SK-N-SH treated with all-trans-retinoic acid at 6 μM for 48 hours (cell line): ENCODE measurements at regions not wholly inside any gene's neighbourhood (a gene's known extent, or its start where the extent isn't known, plus 50 kb on each side); places are given as distances from the start of the nearest gene placed in this dataset.

ENCODE experiments used
- BACH2 ChIP-seq: fragments of 250-450 bp; sonication (Bioruptor Pico); IDR thresholded peaks from 2 replicates; pipeline ENCODE4 v1.9.0; 2021; ENCODE audit warnings: mild to moderate bottlenecking, borderline replicate concordance
- CREB5 ChIP-seq: fragments of 250-450 bp; sonication (Bioruptor Pico); IDR thresholded peaks from 2 replicates; pipeline ENCODE4 v1.5.1; 2020; ENCODE audit warnings: low read depth, mild to moderate bottlenecking, moderate library complexity
- CSRNP3 ChIP-seq: fragments of 250-450 bp; sonication (Bioruptor Pico); IDR thresholded peaks from 2 replicates; pipeline ENCODE4 v1.5.1; 2021; ENCODE audit warnings: mild to moderate bottlenecking, moderate library complexity
- ISL1 ChIP-seq: fragments of 250-450 bp; sonication (Bioruptor Pico); IDR thresholded peaks from 2 replicates; pipeline ENCODE4 v2.1.2; 2022; ENCODE audit warnings: mild to moderate bottlenecking, moderate library complexity
- OSR1 ChIP-seq: fragments of 250-450 bp; sonication (Bioruptor Pico); IDR thresholded peaks from 2 replicates; pipeline ENCODE4 v1.8.0; 2022; ENCODE audit warnings: moderate library complexity, mild to moderate bottlenecking, inconsistent platforms
- PATZ1 ChIP-seq: fragments of 250-450 bp; sonication (Bioruptor Pico); IDR thresholded peaks from 2 replicates; pipeline ENCODE4 v1.8.0; 2020; ENCODE audit warnings: mild to moderate bottlenecking, moderate library complexity, borderline replicate concordance
- PPARA ChIP-seq: fragments of 250-450 bp; sonication (Bioruptor Pico); IDR thresholded peaks from 2 replicates; pipeline ENCODE4 v1.5.0; 2020; ENCODE audit warnings: mild to moderate bottlenecking, borderline replicate concordance
- RARB ChIP-seq: fragments of 250-450 bp; sonication (Bioruptor Pico); IDR thresholded peaks from 2 replicates; pipeline ENCODE4 v1.8.0; 2021; ENCODE audit warnings: mild to moderate bottlenecking, moderate library complexity
- TOX ChIP-seq: fragments of 250-450 bp; sonication (Bioruptor Pico); IDR thresholded peaks from 2 replicates; pipeline ENCODE4 v1.8.0; 2021; ENCODE audit warnings: mild to moderate bottlenecking, moderate library complexity, borderline replicate concordance
- TSHZ2 ChIP-seq: fragments of 250-450 bp; sonication (Bioruptor Pico); IDR thresholded peaks from 2 replicates; pipeline ENCODE4 v1.5.0; 2020; ENCODE audit warnings: mild to moderate bottlenecking, moderate library complexity
- ZFP3 ChIP-seq: fragments of 250-450 bp; sonication (Bioruptor Pico); IDR thresholded peaks from 2 replicates; pipeline ENCODE4 v1.5.0; 2020; ENCODE audit warnings: mild to moderate bottlenecking, moderate library complexity
- ZFP30 ChIP-seq: fragments of 450-650 bp; formaldehyde crosslinking; IDR thresholded peaks from 2 replicates; pipeline ENCODE4 v1.5.0; 2022; ENCODE audit warnings: mild to moderate bottlenecking, moderate library complexity
- ZNF8 ChIP-seq: fragments of 450-650 bp; formaldehyde crosslinking; IDR thresholded peaks from 2 replicates; pipeline ENCODE4 v1.5.0; 2020; ENCODE audit warnings: mild to moderate bottlenecking, moderate library complexity
- TF ChIP-seq, protein P1 (sequence below): fragments of 250-450 bp; sonication (Bioruptor Pico); IDR thresholded peaks from 2 replicates; pipeline ENCODE4 v1.8.0; 2021; ENCODE audit warnings: low read depth, mild to moderate bottlenecking, moderate library complexity, borderline replicate concordance

GRCh38 chr2:41785251-41786022 is 262.4 kb upstream of the PKDCC start:
- TF ChIP-seq ZFP3 (CRISPR knock-in tag) = no peak
- no peak for TF ChIP-seq CREB5 (CRISPR knock-in tag)
- TF ChIP-seq CSRNP3 (CRISPR knock-in tag) = no peak
- no peak for TF ChIP-seq BACH2
- TF ChIP-seq, protein P1, sequence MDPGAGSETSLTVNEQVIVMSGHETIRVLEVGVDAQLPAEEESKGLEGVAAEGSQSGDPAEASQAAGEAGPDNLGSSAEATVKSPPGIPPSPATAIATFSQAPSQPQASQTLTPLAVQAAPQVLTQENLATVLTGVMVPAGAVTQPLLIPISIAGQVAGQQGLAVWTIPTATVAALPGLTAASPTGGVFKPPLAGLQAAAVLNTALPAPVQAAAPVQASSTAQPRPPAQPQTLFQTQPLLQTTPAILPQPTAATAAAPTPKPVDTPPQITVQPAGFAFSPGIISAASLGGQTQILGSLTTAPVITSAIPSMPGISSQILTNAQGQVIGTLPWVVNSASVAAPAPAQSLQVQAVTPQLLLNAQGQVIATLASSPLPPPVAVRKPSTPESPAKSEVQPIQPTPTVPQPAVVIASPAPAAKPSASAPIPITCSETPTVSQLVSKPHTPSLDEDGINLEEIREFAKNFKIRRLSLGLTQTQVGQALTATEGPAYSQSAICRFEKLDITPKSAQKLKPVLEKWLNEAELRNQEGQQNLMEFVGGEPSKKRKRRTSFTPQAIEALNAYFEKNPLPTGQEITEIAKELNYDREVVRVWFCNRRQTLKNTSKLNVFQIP (CRISPR knock-in tag) = no peak
- TF ChIP-seq PATZ1 (CRISPR knock-in tag) = no peak
- no peak for TF ChIP-seq ZFP30 (CRISPR knock-in tag)
- no peak for TF ChIP-seq TOX (CRISPR knock-in tag)
- TF ChIP-seq TSHZ2 (CRISPR knock-in tag) = no peak
- no peak for TF ChIP-seq PPARA (CRISPR knock-in tag)
- TF ChIP-seq RARB (CRISPR knock-in tag) = no peak
- TF ChIP-seq ISL1 = no peak
- TF ChIP-seq OSR1 = no peak
- no peak for TF ChIP-seq ZNF8
